KOPT-K1 (cell line): ENCODE measurements at regions not wholly inside any gene's neighbourhood (a gene's known extent, or its start where the extent isn't known, plus 50 kb on each side); places are given as distances from the start of the nearest gene placed in this dataset.
"Not testable (repeated sequence)": the region's sequence is repeated elsewhere in the genome, so short reads cannot be mapped to it uniquely, and the experiment has no call there.

ENCODE experiments used
- H3K27ac ChIP-seq: fragments of 200-600 bp; sonication (generic); 2 replicates; pipeline ENCODE4 v1.5.1; 2016; ENCODE audit warnings: antibody characterized with exemption, mild to moderate bottlenecking, low read depth, low read length; ENCODE audit not compliant: poor library complexity, severe bottlenecking
- H3K36me3 ChIP-seq: fragments of 200-600 bp; sonication (generic); 2 replicates; pipeline ENCODE4 v1.5.1; 2017; ENCODE audit warnings: antibody characterized with exemption, mild to moderate bottlenecking, low read length, moderate library complexity; ENCODE audit not compliant: insufficient read depth
- H3K9me3 ChIP-seq: fragments of 200-600 bp; sonication (generic); 2 replicates; pipeline ENCODE4 v1.5.1; 2017; ENCODE audit warnings: antibody characterized with exemption, low read length, mild to moderate bottlenecking; ENCODE audit not compliant: insufficient read depth, poor library complexity, severe bottlenecking

- Histone ChIP-seq H3K9me3 (no peaks in the 10 kb centered on the region), H3K36me3 (no peaks in the 10 kb centered on the region), H3K27ac (no peak overlapping the region)
These were observed 801.4 kb downstream of the BCKDHB start for GRCh38 chr6:80907831-80908230.

DNA sequence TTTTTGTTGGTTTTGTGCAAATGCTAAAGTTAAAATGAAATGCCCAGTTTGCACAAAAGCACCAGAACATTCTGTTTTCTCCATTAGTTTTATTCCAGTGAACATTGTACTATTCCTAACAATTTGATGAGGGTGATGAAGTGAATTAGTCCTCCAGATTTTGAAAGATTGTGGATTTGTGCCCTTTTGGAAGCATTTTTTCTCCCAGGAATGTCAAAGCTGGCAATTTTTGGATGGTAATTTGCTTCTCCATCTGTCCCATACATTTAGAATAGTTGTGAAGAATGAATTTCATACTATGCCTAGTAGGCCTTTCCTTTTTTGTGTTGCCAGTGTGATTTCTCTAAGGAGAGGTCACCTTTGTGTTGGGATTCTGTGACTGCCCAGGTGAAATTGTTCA, 797.2 kb downstream of the BCKDHB start:
- Histone ChIP-seq H3K27ac (no peak overlapping the region), H3K9me3 (peaks cover 15% of the 10 kb centered on the region), H3K36me3 (no peaks in the 10 kb centered on the region)

- H3K27ac ChIP-seq = no peak overlapping the region
- no peaks in the 10 kb centered on the region for H3K9me3 ChIP-seq
These were observed 780.0 kb downstream of the BCKDHB start for GRCh38 chr6:80886475-80886874.

GRCh38 chr6:80872951-80873308, 766.5 kb downstream of the BCKDHB start:
- no peak overlapping the region for H3K27ac ChIP-seq

More at GRCh38 chr6:80886475-80886874, 780.0 kb downstream of the BCKDHB start:
- no peaks in the 10 kb centered on the region for H3K36me3 ChIP-seq

DNA sequence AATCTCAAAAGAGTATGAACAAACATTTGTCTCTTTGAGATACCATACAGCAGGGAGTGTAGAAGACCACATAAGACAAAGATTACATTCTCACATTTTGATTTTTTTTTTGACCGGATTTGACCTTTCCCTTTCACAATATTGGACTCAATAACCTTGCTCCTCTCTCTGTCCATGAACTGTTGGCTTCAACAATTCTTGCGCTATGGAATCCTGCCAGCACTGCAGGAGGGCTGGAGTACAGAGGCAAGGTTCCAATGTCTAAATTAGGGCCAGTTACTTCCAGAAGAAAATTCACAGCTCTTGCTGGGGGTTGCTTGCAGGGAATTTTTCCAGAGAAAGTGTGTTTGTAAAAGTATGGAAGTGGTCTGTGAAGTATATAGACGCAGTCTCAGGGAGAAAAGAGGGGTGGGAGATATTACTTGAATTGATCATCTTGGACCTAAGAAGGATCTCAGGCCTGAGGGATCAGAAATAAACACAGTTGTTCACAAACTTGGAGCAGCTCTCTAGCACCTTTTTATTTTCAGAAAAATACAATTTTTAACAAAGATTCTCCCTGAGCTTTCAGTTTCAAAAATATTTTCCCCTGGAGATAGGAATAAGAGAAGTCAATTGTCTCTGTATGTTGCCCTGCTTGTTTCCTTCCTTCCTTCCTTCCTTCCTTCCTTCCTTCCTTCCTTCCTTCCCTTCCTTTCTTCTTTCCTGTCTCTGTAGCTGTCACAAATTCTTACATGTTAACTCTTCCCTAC, 765.9 kb downstream of the BCKDHB start:
- no peaks in the 10 kb centered on the region for H3K9me3 ChIP-seq
- no peaks in the 10 kb centered on the region for H3K36me3 ChIP-seq
- no peak overlapping the region for H3K27ac ChIP-seq

More at GRCh38 chr6:80872951-80873308, 766.5 kb downstream of the BCKDHB start:
- no peaks in the 10 kb centered on the region for H3K9me3 ChIP-seq
- H3K36me3 ChIP-seq = no peaks in the 10 kb centered on the region

DNA sequence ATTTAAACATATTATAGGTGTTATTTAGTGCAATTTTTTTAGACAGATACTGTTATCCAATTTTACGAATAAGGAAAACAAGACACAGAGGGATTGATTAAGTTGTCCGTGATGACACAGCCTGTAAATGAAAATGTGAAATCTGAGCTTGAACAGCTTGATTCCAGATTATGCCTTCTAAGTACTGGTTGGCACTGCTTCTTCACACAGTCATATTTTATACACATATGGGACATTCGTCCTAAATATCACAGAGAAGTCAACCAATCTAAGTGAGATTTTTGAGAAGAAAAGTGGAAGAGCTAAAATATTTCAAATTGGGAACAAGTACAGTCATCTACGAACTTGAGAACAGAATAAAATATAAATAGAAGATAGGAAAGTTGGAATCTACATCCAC, 756.3 kb downstream of the BCKDHB start:
- H3K36me3 ChIP-seq = no peaks in the 10 kb centered on the region
- no peaks in the 10 kb centered on the region for H3K9me3 ChIP-seq
- H3K27ac ChIP-seq = no peak overlapping the region

DNA sequence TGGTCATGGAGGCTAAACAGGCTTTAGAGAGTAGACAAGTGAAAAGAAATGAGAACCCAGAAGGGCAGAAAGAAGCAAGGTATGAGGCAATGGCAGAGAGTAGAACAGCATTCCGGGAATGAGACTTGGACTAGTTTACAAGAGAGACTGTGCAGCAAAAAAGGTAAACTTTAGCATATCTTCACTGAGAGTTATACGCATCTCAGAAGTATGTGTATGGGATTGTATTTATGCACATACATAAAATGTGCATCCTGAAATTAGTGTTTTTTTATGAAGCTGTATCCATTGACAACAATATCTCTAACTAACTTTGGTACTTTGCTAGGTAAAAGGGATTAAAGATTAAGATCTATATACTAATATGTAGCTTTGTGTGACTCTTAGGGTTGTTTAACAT, 753.6 kb downstream of the BCKDHB start:
- Histone ChIP-seq H3K36me3 (no peaks in the 10 kb centered on the region), H3K9me3 (no peaks in the 10 kb centered on the region)

DNA sequence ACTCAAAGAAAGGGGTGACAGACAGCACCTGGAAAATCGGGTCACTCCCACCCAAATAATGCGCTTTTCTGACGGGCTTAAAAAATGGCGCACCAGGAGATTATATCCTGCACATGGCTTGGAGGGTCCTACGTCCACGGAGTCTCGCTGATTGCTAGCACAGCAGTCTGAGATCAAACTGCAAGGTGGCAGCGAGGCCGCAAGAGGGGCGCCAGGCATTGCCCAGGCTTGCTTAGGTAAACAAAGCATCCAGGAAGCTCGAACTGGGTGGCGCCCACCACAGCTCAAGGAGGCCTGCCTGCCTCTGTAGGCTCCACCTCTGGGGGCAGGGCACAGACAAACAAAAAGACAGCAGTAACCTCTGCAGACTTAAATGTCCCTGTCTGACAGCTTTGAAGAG, 741.5 kb downstream of the BCKDHB start:
- H3K9me3 ChIP-seq, H3K27ac ChIP-seq, H3K36me3 ChIP-seq: not testable (repeated sequence)

More for the DNA sequence above, 753.6 kb downstream of the BCKDHB start:
- H3K27ac ChIP-seq = no peak overlapping the region

DNA sequence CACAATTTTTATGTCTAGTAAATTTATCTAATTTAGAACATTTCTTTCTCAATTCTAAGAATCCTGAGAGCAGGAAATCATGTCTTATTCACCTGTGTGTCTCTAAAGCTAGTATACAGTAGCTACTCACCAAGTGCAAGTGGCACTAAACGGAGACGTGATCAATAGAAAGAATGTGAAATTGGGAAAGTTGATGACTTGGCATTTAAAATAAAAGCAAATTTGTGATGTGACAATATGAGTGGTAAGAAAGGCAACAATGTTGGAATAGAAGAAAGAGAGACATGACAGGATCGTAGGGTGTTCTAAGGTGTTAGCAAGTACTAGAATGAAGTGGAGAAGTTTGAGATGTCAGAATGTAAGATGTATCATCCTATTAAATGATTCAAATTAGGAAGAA, 725.9 kb downstream of the BCKDHB start:
- H3K9me3 ChIP-seq = no peaks in the 10 kb centered on the region
- no peaks in the 10 kb centered on the region for H3K36me3 ChIP-seq
- no peak overlapping the region for H3K27ac ChIP-seq

- H3K36me3 ChIP-seq = no peaks in the 10 kb centered on the region
These were observed 686.9 kb downstream of the BCKDHB start for GRCh38 chr6:80793411-80793810.

DNA sequence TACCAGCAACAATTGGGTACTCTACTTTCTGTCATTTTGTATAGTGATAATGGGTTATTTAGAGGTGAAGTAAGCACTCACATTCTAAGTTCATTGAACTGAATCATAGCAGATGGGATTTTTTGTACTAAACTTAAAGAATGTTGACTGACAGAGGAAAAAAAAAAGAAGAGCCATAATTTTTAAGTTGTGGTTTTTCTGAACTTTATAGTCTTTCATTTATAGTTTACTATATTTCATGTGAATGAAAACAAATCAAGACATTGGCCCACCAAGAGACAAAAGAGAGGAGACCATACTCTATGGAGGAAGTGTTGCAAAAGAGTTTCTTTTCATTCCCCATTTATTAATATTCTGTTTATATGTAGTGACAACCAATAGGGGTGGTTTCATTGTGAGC, 685.7 kb downstream of the BCKDHB start:
- H3K9me3 ChIP-seq = no peaks in the 10 kb centered on the region
- H3K27ac ChIP-seq = no peak overlapping the region
- no peaks in the 10 kb centered on the region for H3K36me3 ChIP-seq

More at GRCh38 chr6:80793411-80793810, 686.9 kb downstream of the BCKDHB start:
- Histone ChIP-seq H3K9me3 (no peaks in the 10 kb centered on the region), H3K27ac (no peak overlapping the region)

- Histone ChIP-seq H3K27ac (no peak overlapping the region), H3K9me3 (no peaks in the 10 kb centered on the region), H3K36me3 (no peaks in the 10 kb centered on the region)
These were observed 683.6 kb downstream of the BCKDHB start for GRCh38 chr6:80789912-80790570.

DNA sequence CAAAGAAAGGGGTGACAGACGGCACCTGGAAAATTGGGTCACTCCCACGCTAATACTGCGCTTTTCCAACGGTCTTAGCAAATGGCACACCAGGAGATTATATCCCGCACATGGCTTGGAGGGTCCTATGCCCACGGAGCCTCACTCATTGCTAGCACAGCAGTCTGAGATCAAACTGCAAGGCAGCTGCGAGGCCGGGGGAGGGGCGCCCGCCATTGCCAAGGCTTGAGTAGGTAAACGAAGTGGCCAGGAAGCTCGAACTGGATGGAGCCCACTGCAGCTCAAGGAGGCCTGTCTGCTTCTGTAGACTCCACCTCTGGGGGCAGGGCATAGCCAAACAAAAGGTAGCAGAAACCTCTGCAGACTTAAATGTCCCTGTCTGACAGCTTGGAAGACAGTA, 676.8 kb downstream of the BCKDHB start:
- not testable (repeated sequence) for H3K36me3 ChIP-seq, H3K27ac ChIP-seq, H3K9me3 ChIP-seq

GRCh38 chr6:80771941-80772340, 665.5 kb downstream of the BCKDHB start:
- no peaks in the 10 kb centered on the region for H3K36me3 ChIP-seq
- H3K9me3 ChIP-seq = no peaks in the 10 kb centered on the region
- no peak overlapping the region for H3K27ac ChIP-seq

- Histone ChIP-seq H3K36me3 (no peaks in the 10 kb centered on the region), H3K27ac (no peak overlapping the region), H3K9me3 (no peaks in the 10 kb centered on the region)
These were observed 662.6 kb downstream of the BCKDHB start for GRCh38 chr6:80769106-80769505.

DNA sequence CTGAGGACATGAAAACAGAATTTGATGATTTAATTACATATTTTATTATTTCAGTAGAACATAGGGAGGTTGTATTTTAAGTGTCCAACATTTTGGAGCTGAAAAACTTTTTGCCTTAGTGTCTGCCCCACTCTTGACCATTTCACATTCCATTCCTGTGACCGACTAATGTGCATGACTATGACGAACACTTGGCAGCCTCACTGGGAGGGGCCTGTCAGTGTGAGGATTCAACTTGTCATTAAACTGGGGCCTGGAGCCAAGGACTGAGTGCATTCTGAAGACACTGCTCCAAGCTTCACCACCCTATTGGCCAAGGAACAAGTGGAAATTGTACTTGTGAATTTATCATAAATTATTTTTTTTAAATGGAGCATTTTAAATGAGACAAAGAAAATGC, 661.3 kb downstream of the BCKDHB start:
- no peak overlapping the region for H3K27ac ChIP-seq
- H3K9me3 ChIP-seq = no peaks in the 10 kb centered on the region
- H3K36me3 ChIP-seq = no peaks in the 10 kb centered on the region
